ENCODE measurements at regions not wholly inside any gene's neighbourhood (a gene's known extent, or its start where the extent isn't known, plus 50 kb on each side); places are given as distances from the start of the nearest gene placed in this dataset.

GRCh38 chr4:3852711-3853110 is 86.5 kb downstream of the ADRA2C start:
- DNase-seq (ENCODE audit: low spot score) = no peak

- no peak for DNase-seq (ENCODE audit: low spot score)
Observed at GRCh38 chr4:3853388-3854035, 87.3 kb downstream of the ADRA2C start.

GRCh38 chr4:3854661-3855060 is 88.5 kb downstream of the ADRA2C start:
- no peak for DNase-seq (ENCODE audit: low spot score)

DNA sequence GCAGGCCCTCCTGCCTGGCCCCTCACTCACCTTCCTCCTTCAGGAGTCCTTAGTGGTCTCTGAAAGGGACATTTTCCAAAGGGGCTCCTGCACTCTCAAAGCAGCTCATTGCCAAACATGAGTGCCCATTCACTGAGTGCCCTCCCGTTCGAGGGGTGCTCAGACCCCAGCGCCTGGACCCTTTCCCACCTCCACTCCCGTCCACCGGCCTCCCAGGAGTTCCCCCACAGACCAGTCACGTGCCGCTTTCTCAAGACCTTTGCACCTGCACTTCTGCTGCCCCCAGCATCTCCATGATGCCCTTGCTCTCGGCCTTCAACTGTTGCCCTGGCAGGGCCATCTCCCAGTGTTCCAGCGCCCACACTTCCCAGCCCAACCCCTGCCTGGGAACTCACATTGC is 89.5 kb downstream of the ADRA2C start:
- no peak for DNase-seq (ENCODE audit: low spot score)

DNA sequence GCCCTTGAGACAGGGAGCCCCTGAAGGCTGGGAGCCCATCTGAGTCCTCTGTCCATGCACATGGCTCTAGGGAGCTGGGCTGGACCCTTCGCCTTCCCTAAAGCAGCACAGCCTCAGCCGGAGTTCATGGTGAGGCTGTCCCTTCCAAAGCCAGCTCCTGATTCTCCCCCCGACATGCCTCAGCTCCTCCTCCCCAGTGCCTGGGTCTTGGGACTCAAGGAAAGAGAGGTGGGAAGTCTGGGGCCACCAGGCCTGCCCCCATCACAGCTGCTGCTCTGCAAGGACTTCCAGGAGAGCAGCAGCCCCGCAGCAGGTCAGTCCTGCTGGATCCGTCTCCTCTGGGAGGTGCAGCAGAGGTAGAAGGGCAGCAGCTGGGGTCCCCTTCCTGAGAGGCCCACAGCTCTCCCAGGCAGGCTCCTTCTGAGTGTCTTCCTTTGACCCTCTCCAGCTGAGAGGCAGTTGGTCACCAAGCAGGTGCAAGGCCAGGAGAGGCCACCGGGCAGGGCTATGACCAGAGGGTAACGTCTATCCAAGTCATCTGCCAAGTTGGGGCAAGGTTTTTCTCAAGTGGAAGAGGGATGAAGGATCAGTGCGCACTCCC is 90.5 kb downstream of the ADRA2C start:
- DNase-seq (ENCODE audit: low spot score) = no peak

- DNase-seq (ENCODE audit: low spot score) = no peak
Observed at GRCh38 chr4:3857269-3857926, 91.2 kb downstream of the ADRA2C start.

GRCh38 chr4:3858046-3858730 is 92.0 kb downstream of the ADRA2C start:
- no peak for DNase-seq (ENCODE audit: low spot score)

GRCh38 chr4:3858765-3859388 is 92.7 kb downstream of the ADRA2C start:
- DNase-seq (ENCODE audit: low spot score) = no peak

DNA sequence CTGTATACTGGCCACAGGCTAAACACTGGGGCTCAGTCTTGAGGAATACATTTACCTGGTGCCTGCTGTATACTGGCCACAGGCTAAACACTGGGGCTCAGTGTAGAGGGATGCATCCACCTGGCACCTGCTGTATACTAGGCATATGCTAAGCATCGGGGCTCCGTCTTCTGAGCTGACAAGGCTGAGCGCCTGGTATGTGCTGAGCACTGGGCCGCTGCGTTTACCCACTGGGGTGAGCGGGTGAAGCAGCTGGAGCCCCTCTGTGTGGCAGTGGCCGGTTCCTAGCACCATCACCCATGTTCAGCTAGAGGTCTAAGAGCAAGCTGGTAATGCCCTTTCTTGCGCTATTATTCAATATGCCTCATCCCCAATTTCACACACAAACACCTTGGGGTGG is 93.4 kb downstream of the ADRA2C start:
- DNase-seq (ENCODE audit: low spot score) = no peak

DNA sequence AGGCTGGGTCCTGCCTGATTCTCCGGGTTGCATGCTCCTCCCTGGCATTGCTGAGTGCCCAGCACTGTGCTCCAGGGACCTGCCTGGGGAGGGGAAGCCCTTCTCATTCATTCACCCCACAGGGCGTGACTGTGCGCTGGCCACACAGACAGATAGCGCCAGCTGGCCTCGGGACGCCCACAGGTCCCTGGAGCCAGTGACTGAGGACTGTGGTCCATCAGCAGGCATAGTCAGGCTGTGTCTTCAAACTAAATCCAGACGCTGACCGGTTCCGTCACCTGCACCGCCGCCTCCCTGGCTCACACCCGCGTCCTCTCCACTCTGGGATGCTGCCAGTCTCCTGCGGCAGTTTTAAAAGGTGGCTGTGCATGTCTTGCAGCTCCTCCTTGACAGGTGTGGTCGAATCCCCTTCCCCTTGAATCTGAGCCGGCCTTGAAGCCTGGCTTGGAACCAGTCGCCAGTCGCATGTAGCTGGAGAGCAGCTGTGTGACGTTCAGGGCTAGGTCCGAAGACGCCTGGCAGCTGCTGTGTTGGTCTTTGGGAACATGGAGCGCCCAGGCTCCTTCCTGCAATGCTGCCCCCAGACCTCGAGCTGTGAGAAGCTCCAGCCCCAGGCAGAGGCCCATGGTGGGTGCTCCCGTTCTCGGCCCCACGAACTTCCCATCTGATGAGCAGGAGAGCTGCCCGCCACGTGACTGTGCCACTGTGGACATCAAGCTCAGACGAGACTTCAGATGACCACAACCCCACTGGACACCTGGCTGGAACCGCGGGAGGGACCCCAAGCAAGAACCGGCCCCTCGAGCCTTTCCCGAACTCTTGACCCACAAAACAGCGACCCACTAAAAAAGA is 94.1 kb downstream of the ADRA2C start:
- DNase-seq (ENCODE audit: low spot score) = no peak

DNA sequence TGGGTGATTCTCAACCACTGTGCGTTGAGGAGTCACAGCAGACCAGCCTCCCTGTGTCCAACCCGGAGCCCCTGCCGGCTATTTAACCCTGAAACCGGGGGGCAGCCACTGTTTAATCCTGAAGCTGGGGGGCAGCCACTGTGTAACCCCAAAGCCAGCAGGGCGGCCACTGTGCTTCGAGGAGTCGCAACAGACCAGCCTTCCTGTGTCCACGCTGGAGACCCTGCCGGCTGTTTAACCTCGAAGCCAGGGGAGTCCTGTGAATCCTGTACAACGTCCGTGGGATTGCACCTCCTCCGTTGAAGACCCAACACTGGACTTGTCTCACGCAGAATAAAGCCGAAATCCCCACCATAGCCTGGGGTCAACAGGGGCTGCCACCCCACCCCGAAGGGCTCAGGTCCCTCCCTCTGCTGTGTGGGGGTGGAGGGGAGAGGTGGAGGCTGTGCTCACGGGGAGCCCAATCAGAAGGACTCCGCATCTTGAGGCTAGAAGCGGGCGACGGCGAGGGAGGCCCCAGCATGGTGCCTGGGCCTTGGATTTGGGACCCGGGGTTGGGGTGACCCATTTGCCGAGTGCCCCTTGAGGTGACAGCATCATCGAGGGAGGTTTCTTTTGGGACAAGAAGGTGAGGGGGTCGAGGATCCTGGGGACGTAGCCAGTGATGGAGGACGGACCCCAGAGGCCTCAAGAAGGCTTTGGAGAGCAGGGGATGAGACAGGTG is 94.9 kb downstream of the ADRA2C start:
- no peak for DNase-seq (ENCODE audit: low spot score)

DNA sequence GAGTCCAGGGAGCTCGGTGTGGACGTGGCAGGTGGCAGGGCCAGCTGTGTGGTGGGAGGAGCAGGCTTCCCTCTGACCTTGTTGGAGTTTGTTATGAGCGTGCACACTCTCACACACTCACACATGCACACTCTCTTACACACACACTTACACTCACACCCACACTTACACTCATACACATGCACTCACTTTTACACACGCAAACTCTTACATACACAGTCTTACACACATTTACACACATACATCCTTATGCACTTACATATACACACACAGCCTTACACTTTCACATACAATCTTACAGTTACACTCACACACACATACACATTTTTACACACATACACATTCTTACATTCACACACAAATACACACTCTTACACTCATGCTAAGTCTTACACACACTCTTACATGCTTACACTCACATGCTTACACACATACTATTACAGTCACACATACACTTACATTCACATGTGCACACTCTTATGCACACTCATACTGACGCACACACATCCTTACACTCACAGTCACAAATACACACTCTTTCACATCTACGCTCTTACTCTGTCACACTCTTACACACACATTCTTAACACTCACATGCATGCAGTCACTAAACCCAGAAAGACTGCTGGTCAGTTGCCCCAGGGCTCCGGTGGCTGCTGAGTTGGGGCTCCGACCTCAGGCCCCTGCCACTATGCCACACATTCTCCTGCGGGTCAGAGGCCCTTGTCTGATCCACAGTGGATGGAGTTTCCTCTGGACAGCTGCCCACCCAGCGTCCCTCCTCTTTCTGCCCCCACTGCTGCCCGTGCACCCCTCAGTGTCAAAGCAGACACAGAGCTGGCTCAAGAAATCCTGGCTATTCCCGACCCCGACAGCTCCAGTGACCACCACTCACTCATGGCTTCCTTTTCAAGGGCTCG is 95.8 kb downstream of the ADRA2C start:
- DNase-seq (ENCODE audit: low spot score) = no peak

DNA sequence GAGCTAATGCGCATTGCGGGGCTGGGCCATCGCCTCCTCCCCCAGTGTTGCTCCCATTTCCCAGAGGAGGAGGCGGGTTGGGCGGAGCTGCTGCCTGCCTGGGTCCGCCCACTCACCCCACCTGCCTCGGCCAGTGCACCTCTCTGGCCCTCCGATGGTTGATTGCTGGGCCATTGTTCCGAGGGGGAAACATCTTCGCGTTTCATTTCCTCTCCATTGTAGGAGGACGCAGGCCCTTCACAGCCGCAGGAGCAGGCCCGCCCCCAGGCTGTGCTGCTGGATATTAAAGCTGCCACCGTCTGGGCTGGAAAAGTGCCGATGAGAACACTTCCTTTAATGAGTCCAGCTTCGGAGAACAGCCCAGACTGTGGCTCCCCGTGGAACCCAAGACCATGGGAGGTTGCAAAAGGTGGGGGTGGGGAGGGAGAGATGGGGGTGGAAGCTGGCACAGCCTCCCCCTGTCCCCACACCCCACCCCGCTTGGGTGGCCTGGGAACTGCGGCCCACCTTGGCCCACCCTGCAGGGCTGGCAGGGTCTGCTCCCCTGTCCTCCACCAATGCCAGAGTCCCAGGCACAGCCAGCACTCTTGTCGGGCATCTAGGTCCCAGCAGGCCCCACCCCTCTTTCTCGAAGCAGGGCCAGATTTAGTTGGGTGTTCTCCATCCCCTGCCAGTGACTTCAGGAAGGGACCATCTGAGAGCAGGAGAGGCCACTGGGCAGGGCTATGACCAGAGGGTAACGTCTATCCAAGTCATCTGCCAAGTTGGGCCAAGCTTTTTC is 96.6 kb downstream of the ADRA2C start:
- no peak for DNase-seq (ENCODE audit: low spot score)

- no peak for DNase-seq (ENCODE audit: low spot score)
Observed at GRCh38 chr4:3863841-3864741, 97.9 kb downstream of the ADRA2C start.

- no peak for DNase-seq (ENCODE audit: low spot score)
Observed at GRCh38 chr4:3864742-3865721, 98.8 kb downstream of the ADRA2C start.

DNA sequence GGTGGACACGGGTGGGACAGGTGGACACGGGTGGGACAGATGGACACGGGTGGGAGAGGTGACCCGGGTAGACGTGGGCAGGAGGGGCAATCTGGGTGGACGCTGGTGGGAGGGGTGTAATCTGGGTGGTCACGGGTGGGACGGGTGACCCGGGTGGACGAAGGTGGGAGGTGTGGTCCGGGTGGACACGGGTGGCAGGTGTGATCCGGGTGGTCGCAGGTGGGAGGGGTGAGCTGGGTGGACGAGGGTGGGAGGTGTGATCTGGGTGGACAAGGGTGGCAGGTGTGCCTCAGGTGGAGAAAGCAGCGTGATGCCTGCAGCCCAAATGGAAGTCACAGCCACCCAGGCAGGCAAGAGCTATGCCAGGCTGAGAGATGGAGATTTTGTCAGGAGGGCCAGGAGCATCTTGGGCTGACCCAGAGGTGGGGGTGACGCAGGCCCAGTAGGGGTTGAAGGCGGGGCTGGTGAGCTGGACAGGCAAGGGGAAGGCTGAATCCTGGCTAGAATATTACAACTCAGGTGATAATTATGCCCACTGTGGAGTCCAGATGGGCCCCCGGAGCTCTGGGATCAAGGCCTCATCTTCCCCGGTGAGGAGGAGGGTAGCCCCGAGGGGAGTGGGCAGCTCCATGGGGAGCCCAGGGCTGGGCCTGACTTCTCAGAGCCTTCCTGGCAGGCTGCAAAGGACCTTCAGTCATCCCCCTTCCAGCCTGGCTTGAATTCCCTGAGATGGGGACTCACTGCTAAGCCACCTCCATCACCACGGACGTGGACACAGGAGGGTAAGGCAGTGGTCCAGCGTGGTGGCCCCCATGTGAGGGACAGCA is 100.0 kb downstream of the ADRA2C start:
- no peak for DNase-seq (ENCODE audit: low spot score)

Data from COLO829 (cell line).